NCI-H2196 (cell line): ENCODE measurements at regions not wholly inside any gene's neighbourhood (a gene's known extent, or its start where the extent isn't known, plus 50 kb on each side); places are given as distances from the start of the nearest gene placed in this dataset.
"Not testable (repeated sequence)": the region's sequence is repeated elsewhere in the genome, so short reads cannot be mapped to it uniquely, and the experiment has no call there.

Experiments used
- DNase-seq: peaks from one replicate; lab custom pipeline; 2025; ENCODE audit not compliant: unreplicated experiment; lab: John Stamatoyannopoulos, UW

DNA sequence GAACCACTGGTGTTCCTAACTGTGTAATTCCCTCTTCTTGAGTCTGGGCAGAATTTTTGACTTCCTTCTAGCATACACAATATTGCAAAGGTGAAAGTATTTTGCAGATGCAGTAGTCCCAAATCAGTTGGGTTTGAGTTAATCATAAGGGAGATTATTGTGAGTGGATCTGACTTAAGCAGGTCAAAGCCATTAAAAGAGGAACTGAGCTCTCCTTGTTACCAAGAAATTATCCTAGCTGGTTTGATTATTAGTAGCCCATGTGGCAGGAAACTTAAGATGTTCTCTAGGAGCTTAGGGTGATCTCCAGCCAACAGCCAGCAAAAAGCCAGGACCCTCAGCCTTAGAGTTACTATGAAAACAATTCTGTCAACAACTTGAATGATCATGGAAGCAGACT, 221.8 kb downstream of the RPIA start:
- no peak for DNase-seq

DNA sequence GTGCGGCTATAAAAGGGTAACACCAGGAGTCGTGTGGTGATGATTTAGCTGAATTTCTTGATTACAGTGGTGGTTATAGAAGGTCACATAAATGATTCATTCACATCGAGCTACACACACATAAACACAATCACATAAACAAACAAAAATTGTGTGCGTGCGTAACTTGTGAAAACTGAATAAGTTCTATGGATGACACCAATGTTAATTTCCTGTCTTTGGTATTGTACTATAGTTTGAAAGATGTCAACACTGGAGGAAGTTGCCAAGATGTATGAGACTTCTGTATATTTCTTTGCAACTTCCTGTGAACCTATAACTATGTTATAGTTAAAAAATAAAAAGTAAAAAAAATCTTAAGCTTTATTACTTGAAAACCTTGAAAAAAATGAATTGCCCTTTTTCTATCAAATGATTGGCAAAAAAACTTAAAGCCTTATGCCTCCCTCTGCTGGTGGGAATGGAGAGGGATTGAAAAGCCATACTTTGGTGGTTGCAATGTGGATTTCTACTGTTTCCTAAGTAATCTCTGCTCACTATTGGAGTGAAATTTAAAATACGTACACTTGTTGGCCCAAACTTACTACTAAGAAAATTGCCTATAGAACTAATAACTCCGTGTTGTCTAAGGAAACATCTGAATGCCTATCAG, 227.7 kb downstream of the RPIA start:
- DNase-seq = no peak

DNA sequence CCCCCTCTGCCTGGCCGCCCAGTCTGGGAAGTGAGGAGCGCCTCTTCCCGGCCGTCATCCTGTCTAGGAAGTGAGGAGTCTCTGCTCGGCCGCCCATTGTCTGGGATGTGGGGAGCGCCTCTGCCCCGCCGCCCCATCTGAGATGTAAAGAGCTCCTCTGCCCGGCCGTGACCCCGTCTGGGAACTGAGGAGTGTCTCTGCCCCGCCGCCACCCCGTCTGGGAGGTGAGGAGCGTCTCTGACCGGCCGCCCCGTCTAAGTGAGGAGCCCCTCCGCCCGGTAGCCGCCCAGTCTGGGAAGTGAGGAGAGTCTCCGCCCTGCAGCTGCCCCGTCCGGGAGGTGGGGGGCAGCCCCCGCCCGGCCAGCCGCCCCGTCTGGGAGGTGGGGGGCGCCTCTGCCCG, 228.9 kb downstream of the RPIA start:
- DNase-seq = not testable (repeated sequence)

DNA sequence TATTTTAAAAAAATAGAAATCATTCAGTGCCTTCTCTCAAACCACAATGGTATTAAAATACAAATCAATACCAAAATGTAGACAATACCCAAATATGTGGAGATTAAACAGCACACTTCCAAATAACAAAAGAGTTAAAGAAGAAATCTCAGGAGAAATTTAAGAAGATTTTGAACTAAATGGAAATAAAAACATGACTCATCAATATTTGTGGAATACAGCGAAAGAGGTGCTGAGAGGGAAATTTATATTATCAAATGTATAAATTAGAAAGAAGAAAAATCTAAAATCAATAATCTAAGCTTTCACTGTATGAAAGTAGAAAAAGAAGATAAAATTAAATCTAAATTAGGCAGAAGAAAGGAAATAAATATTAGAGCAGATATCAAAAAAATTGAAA, 233.1 kb downstream of the RPIA start:
- DNase-seq = no peak

DNA sequence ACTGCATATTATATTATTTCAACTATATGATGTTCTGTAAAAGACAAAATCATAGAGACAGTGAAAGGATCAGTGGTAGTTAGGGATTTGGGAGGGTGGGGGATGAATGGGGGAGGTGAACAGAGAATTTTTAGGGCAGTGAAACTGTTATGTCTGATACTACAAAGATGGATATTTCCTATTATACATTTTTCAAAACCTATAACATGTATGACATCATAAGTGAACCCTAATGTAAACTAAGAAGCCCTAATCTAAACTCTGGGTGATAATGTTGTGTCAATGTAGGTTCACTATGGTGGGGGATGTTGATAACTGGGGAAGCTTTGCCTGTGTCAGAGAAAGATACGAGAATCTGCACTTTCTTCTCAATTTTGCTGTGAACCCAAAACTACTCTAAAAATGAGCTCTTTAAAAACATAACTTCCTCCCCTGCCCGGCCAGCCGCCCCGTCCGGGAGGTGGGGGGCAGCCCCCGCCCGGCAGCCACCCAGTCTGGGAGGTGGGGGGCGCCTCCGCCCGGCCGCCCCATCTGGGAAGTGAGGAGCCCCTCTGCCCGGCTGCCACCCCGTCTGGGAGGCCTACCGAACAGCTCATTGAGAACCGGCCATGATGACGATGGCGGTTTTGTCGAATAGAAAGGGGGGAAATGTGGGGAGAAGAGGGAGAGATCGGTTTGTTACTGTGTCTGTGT, 234.4 kb downstream of the RPIA start:
- no peak for DNase-seq

DNA sequence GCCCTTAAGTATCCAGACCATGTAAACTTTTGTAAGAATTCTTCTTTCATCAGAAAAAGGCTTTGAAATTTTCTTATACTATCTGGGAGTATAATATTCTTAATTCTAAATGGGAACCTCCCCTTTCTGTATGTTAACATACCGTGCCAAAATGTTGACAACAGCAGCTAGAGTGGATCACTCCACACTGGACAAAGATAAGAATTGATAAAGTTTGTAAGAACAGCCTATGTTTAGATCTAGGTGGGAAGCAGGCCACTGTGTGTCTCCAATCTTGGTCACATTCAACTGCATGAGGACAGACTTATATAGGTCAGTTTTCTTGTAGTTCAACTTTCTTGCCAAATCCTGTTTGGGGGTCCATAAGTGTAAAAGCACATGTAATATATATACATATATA, 235.7 kb downstream of the RPIA start:
- DNase-seq = no peak

DNA sequence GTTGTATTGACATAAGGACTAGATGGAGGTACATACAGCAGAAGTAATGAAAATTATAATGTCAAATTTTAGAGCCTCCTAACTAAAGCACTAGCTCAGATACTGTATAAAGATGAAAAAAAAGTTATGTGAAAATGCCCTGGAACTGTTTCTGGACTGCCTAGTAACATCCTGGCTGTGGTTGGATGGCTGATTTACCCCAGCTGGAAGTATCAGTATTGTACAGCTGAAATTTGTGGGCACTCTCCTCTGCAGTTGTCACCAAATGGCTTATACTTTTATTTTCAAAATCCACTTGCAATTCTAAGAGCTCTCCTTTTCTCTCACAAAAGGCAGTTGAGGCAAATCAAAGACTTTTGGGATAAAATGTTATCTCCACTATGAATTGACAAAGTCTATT, 239.2 kb downstream of the RPIA start:
- DNase-seq = no peak

DNA sequence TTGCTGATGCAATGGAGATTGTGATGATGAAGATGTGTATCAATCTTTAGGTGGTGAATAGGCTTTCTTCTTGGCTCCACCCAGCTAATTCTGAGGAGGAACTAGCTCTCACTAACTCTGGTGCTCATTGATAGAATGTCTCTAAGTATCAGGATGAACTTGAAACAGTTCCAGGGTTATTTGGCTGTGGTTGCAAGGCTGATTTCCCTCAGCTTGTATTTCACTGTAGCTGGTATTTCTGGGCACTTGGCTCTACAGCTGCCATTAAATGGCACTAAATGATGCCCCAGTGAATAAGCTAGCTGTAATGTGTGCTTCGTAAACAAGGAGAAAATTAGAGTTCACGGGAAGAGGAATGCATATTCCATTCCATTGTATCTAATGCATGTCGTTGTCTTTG, 241.2 kb downstream of the RPIA start:
- no peak for DNase-seq

DNA sequence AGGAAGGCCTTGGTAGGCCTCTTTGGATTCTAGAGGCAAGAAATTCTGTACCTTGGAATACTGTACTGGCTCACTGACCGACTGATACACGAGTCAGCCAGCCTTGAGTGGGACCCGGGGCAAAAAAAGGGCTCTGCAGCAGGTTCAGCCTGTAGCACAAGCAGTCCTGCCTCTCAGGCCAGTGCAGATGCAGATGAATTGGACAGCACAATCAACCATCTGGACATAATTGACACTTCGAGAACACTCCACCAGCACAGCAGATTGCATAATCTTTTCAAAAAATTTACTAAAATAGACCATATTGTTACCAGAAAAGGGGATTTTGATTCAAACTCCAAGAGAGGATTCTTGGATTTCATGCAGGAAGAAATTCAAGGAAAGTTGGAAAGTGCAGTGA, 241.6 kb downstream of the RPIA start:
- no peak for DNase-seq

DNA sequence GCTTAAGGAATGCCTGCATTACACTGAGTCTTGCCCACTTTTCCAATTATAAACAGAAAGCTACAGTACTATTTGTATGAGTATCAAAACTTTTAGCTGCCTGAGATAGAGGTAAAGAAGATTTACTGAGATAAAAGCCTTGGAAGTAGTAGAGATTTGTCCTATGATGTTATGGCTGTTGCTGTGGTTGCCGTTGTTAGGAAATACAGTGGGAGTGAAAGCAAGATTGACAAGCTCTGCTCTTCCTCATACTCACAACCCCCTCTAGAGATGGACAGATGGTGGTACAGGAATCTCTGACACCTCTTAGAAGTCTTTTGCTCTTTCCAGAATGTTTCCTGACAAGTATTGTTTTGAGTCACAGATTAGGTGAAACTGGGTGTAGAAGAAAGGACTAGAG, 242.5 kb downstream of the RPIA start:
- DNase-seq = no peak

DNA sequence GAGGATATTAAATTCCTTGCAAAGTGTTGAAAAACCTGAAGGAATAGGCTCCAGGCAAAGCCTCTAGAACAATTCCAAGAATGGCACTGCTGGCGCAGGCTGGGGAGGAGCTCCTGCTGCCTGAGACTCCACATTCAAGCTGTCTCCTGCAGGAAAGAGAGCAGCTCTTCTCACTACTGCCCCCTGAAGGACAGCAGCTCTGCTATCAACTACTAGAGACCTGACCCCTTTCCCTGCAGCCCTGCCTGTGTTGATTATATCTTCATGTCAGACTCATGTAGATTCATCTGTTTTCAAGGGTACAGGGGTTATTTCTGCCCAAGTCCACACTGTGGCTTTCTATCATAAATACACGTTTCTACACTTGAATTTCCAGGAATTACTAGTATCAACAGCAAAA, 249.7 kb downstream of the RPIA start:
- DNase-seq = not testable (repeated sequence)

DNA sequence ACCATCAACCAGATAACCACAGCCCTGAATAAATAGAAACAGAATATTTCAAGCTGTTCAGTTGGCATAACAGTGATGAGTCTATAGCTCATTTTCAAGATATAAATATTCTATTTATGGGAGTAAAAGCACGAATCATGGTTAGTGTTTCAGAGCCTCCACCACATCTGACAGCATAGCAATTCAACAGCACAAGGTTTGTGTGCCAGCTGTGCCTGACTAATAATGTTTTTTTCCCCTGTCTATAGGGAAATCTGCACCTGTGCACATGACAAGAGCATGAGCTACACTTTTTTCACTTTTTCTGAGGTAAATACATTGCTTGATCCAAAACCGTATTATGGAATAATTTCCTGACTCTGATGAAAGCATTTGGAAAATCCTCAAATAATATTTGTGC, 251.3 kb downstream of the RPIA start:
- no peak for DNase-seq

DNA sequence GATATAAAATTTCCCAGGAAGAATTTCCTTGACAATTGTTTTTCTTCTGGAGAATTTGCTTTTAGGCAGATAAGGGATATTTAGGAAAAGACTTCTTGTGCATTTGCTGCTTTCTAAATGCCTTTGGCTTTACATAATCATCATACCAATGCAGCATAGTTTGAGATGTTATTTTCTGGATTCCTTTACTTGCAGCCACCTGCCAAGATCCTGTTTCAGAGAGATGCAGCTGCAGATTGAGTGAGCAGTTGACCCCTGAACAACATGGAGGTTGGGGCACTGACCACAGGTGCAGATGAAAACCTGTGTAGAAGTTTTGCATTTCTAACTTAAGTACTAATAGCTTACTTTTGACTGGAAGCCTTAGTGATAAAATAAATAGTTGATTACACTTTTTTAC, 257.9 kb downstream of the RPIA start:
- no peak for DNase-seq

DNA sequence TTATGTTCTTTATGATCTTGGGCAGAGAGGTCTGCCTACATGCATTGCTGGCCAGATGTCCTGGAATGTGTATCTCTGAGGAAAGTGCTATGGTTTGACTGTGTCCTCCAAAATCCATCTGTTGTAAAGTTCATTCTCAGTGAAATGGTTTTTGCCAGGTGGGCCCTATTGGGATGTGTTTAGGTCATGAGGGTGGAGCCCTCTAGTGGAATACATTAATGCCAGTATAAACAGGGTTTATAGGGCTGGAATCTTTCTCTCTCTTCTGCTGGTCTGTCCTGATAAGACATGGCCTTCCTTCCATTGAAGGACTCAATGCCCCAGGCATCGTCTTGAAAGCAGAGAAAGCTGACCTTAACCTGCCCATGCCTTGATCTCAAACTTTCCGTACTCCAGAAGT, 258.5 kb downstream of the RPIA start:
- DNase-seq = no peak

DNA sequence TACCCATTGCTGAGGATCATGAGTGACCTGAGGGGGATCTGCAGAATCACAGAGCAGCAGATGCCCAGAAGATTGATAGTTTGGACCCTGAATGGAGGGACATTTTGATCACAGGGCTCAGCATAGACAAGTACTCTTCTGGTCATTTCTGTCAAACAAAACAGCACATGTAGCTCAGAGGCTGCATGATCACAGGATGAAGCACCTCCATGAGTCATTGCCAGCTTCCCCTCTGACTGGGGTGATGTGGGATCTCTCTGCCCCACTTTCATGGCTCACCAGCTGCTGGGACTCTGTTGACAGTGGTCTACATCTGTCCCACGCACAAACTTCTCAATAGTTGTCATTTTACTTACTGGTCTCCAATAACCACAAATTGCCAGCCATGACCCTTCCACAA, 264.1 kb downstream of the RPIA start:
- no peak for DNase-seq

DNA sequence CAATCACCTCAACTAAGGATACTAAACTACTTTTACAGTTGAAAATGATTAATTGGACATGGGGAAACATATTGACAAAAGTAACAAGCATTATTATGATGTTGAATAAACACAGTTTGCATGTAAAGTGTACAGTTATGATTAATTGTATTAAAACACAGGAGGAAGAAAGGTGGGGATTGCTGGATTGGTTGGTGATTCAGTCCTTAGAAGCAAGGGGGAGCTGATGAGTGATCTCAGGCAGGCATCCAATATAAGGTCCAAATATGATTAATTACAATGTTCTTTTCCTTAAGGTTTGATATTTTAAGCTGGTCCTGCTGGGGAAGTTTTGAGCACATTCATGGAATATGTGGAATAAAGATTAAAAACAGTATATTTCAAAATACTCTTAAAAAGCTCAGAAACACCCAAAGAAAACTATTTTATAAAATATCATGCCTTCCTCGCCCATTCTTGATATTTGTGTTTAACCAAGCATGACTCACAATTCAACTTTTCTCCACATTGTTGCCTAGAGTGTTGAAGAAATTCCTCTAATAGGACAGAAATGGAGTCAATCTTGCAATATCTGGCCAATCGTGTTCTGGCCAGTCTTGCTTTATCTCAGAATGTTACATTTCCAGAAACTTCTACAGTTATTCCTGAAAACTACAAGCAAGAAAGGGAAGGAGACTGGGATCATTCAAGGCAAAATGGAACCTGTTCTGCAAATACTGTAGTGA, 268.2 kb downstream of the RPIA start:
- DNase-seq = no peak

DNA sequence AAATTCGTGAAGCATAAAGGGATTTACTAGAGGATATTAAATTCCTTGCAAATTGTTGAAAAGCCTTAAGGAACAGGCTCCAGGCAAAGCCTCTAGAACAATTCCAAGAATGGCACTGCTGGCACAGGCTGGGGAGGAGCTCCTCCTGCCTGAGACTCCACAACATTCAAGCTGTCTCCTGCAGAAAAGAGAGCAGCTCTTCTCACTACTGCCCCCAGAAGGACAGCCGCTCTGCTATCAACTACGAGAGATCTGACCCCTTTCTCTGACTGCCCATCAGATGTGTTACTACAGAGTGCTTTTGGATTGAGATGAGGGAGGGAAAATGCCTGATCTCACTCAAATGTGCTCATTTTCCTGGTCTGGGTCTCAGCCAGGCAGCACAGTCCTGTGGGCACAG, 269.9 kb downstream of the RPIA start:
- not testable (repeated sequence) for DNase-seq

DNA sequence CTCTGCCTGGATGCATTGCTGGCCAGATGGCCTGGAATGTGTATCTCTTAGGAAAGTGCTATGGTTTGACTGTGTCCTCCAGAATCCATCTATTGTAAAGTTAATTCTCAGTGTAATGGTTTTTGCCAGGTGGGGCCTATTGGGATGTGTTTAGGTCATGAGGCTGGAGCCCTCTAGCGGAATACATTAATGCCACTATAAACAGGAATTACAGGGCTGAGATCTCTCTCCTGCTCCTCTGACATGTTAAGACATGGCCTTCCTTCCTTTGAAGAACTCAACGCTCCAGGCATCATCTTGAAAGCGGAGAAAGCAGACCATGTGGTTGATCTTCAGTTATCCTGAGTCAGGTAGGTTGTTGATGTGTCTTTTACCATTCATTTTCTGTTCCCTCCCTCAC, 276.4 kb downstream of the RPIA start:
- DNase-seq = no peak

DNA sequence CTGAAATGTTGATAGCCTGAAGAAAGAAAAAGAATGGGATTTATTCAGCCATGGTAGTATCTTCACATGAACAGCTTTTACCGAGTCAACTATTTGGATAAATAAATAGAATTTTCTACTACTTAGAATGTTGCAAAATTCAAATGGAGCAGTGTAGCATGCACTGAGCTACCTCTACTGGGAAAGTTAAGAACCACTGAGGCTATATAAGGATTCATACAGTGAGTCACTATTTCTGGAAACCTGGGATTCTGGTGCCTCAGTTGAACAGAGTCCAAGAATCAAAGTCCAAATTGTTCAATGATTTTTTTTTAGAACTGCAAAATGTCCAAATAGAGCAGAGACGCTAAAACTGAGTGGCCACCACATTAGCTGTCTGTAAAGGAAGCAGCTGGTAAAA, 286.5 kb downstream of the RPIA start:
- not testable (repeated sequence) for DNase-seq

DNA sequence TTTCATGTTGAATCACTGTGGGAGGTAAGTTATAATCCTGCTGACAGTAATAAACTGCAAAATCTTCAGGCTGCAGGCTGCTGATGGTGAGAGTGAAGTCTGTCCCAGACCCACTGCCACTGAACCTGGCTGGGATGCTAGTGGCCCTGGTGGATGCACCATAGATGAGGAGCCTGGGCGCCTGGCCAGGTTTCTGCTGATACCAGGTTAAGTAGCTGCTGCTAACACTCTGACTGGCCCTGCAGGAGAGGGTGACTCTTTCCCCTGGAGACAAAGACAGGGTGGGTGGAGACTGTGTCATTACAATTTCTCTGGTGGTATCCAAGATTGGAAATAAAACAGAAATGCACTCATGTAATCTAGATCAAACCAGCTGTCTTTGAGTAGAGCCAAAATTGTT, 287.0 kb downstream of the RPIA start:
- DNase-seq = not testable (repeated sequence)

DNA sequence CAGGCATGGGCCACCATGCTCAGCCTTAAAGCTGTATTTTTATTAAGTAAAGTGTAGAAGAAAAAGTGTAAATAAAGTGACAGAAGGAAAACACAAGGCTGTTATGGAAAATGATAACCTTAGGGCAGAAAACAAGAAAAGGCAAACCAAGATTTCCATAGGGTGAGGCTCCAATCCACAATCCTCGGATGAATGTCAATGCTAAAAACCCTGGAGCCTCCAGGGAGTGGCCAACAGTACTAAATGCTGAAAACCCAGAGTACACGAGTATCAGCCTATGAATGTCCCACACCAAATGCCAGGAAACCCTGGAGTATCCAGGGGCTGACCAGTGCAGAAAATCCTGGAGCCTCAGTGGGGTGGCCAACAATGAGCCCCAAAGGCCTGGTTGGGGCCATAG, 292.6 kb downstream of the RPIA start:
- not testable (repeated sequence) for DNase-seq

DNA sequence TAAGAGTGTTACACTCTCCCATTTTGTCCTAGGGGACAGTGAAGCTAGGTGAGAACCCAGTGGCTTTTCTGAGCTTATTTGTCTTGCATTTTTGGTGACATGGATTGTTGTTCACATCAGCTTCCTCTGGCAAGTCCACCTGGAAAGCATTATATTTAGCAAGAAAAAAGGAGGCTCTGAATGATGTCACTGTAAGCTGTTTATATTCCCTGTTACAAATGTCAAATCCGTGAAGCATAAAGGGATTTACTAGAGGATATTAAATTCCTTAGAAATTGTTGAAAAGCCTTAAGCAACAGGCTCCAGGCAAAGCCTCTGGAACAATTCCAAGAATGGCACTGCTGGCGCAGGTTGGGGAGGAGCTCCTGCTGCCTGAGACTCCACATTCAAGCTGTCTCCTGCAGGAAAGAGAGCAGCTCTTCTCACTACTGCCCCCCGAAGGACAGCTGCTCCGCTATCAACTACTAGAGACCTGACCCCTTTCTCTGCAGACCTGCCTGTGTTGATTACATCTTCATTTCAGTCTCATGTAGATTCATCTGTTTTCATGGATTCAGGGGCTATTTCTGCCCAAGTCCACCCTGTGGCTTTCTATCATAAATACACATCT, 295.4 kb downstream of the RPIA start:
- not testable (repeated sequence) for DNase-seq
